HG03108 (cell line): ENCODE measurements at regions not wholly inside any gene's neighbourhood (a gene's known extent, or its start where the extent isn't known, plus 50 kb on each side); places are given as distances from the start of the nearest gene placed in this dataset.

Source experiments
- ATAC-seq: cut with Tn5 transposase; IDR thresholded peaks from one replicate; pipeline ENCODE4 v1.9.1; 2021; ENCODE audit warnings: moderate library complexity; ENCODE audit not compliant: unreplicated experiment

DNA sequence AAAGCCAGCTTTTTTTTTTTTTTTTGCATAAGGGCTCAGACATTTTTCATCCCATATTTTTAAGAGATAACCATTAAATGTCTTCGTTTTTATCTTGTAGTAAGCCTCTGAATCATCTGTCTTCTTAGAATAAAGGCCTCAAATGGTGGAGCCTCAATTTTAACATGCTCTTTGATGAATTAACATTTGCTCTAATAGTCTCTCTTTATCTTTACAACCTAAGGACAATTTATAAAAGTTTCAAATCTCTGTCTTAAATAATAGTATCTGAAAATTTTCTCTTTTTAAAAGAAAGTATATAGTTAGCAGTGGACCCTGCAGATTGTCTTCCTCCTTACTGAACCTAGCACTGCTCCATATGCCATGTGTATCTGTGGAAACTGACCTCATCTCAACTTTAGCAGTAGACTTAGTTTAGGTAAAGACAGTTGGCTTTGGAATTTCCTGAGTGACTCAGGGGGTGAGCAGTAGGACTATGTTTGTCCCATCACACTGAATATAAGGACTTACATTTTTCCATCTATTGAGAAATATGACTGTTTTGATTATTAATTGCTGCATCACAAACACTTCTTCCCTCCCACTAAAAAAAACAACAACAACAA lies 1658.0 kb downstream of the STIM2 start:
- no peak for ATAC-seq

DNA sequence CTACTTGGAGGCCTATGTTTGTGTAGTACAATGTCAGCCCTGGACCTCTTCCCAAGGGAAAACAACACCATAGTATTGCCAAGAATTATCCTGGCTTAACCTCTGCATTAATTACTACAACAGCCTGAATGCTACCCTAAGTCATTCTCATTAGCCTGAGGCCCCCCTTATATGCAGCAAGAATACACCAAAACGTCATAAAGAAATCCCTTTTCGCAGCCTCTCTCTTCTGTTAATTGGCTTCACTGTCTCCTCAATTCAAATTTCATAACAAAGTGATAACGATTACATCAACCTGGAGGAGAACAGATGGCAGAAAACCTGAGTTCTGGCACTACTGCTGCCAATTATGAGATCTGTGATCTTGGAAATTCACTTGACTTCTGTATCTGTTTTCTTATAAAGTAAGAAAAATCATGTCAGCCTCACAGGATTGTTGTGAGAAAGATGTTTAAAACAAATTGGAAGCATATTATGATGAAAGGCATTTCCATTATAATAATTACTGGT lies 1663.1 kb downstream of the STIM2 start:
- no peak for ATAC-seq

DNA sequence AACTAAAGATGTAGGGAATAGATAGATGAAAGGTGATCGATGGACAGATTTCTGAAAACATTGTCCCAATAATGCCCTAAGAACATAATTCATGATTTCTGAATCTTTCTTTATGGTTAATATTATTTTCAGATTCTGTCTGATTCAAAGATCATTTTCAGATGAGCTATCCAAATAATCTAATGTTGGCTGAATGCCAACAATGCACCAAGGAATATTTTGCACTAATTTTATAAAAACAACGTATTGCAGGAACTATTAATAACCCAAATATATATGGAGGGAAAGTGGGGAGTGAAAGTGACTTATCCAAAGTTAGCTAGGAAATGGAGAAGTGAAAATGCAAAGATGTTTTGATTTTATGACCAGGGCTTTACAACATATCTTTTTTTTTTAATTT lies 1675.5 kb downstream of the STIM2 start:
- no peak for ATAC-seq

DNA sequence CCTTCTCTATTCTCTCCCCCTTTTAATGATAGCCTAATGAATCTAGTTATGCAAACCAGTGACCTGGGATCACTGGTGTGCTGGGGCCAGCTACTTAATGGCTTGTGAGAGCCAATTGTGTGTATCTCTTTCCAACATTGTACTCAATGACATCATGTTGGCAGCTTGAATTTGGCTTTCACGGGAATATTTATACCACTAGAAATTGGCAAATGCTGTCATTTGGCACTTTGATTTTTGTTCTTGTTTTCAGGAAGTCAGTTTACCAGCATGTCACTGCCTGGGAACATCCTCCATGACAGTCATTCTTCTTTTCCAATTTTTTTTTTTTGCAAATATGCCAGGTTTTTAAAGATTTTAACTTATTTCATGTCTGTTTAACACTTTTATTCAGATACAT lies 1685.3 kb downstream of the STIM2 start:
- ATAC-seq = no peak

DNA sequence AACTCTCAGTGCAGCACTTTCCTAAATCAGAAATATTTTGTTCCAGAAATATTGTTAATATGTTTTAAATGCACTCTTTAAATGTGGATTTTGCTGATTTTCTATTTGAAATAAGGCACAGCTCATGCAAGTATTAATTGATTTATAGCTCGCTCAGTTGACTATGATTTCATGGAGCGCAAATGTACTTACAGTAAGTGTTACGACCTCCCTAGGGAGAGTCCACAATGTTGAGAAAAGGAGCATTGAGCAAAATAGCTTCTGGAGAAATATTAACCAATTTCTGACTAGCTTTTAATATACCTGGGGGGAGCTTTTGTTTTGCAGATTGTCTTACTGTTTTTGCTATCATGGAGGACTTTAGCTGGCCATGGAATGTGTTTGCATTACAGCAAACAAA lies 1687.5 kb downstream of the STIM2 start:
- ATAC-seq = no peak

DNA sequence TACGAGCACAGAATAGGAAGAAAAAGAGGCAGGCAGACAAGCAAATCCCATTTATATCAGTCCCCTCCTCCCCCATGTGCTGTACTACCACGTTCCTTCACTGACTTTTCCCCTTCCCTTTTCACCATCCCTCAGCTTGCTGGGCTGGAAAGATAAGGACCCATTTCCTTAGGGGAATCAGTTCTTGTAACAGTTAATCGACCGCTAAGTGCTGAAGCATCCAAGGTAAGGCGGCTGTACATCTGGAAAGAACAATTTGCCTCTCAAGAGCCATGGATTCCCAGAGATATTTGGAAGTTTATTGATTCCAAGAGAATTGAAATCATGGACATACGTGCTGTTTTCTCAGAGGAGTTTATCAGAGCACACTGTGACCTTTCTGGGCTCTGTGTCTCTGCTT lies 1688.0 kb downstream of the STIM2 start:
- no peak for ATAC-seq

DNA sequence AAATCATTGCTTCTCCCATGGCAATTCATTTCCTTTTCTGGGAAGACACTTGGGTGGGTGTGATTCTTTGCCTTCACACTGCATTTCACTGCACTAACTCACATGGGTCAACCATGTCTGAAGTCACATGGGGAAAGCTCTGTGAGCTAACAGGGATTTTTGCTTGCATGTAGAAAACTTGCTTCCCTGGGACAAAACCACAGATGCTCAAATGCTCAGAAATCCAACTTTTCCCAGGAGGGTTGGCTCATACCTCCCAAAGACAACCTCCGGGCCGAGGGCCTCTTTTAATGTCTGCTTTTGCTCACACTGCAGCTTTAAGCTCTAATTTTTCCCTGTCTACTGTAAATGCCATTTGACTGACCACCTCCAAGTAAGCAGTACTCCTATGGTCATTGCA lies 1695.2 kb downstream of the STIM2 start:
- no peak for ATAC-seq

DNA sequence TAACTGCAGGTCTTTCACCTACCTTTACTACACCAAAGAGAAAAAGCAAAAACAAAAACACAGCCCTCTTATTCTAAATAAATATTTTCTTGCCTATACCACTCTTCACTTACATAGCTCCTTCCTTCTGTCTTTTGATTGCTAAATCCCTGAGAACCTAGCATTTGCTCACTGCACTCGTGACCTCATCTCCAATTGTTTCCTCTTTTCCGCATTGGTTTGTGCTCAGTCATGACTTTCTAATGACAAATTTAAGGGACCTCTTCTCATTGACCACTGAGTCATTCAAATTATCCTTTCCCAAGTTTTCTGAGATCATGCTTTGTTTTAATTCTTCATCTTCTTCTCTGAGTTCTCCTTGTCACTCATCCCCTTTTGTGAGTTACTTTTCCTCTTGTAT lies 1697.1 kb downstream of the STIM2 start:
- no peak for ATAC-seq

DNA sequence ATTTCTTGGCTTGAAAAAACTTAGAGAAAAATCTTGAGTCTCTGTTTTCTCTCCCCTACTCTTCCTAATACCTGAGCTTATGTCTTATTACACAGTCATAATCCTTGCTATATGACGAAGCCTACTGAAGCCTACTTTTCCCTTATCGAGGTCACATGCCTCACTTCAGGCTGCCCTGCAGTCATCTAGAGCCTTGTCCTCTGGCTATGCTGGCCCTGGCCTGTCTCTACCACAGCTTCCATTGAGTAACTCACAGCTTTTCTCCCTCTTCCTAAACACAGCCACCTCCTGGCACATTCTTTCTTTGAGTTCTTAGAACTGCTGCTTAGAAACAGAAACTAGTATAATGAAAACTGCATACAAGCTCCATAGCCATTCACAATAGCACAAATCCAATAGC lies 1698.3 kb downstream of the STIM2 start:
- no peak for ATAC-seq

DNA sequence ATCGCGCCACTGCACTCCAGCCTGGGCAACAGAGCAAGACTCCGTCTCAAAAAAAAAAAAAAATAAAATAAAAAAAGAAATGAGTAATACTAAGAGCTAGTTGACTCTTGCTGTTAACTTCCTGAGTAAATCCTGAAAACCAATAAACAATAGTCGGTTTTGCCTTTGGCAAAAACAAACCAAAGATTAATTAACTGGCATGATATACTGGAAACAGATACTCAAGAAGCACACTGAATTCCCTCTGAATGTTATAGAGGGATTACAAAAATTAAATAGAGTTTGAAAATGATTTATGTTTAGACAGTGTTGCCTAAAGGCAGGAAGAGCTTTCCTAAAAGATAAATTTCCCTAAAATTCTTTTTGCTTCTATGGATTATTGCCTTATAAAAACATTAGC lies 1702.3 kb downstream of the STIM2 start:
- ATAC-seq = no peak

DNA sequence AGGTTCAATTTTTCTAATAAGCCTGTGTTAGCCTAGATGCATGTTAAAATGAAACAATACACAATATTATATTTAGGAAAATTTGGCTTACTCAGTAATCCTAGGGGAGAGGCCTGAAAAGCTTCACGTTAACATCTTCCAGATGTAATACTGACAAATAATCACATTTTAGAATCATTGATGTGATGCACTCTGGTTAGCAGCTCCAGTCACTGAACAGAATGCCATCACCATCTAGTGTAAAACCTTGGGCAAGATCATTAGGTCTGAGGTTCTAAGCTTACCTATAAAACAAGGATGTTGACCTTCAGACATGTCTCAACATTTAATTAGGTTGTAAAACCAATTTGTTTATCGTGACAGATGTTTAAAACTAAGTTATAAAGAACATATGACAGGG lies 1704.8 kb downstream of the STIM2 start:
- ATAC-seq = no peak

DNA sequence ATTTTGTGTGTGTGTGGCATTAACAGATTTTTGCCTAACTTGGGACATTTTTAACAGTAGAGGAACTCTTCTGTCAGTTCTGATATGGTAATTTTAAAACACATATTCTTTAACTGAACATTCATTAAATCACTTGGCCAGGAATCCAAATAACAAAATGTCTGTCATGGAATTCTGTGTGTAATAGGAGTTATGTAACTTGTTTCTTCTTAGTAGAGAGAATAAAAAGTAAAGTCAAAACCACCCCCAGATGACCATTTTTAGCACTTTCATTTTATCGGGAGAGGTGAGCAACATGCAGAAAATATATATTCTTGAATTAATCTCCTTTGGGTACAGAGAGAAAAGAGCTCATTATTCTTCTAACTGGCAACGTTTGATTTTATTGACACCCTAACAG lies 1740.3 kb downstream of the STIM2 start:
- no peak for ATAC-seq

DNA sequence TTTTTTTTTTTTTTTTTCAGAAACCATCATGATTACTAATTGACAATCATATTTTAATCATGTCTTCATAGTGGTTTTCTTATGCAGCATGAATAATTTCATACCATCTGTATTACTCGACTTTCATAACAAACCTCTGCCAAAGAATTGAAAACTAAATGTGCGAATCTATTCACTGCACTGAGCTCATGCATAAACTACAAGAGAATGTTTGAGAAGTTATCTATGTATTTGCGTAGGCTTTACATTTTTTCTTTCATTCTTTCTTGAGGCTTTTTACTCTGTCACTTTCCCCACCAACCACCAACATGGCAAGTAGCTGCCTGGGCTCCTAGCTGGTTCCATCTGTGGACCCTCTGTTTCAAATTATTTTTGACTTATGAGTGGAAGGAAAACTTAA lies 1761.0 kb downstream of the STIM2 start:
- no peak for ATAC-seq

DNA sequence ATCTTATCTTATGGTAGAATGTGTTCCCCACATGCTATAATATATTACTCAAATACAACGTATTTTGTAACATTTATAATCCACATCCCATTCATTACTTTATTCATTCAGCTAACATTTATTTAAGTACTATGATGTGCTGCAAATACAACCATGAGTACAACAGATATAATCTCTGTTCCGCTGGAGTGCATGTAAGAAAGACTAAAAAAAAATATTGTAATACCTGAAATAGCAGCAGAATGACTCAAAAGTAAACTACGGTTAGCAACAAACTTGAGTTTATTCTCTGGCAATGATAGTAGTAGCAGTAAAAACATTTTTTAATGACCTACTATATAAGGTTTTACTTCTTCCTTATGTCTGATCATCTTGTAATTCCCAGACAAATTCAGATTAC lies 1776.3 kb downstream of the STIM2 start:
- ATAC-seq = no peak

DNA sequence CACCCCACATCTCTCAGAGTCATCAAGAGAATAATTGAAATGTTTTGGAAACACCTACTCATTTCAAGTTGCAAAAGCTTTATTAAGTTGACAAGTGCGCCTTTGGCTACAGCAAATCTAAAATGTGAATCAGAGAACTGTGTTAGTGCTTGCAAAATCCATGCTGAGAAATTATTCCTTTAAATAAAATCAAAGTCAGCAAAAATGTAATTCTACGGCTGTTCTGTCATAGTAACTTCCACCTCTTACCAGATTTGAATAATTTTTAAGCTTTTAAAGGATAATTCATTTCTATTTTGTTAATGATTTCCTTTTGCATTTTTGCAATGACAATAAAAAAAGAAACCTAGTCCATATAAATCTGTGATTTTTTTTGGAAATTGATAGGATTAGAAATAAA lies 1779.1 kb downstream of the STIM2 start:
- ATAC-seq = no peak

DNA sequence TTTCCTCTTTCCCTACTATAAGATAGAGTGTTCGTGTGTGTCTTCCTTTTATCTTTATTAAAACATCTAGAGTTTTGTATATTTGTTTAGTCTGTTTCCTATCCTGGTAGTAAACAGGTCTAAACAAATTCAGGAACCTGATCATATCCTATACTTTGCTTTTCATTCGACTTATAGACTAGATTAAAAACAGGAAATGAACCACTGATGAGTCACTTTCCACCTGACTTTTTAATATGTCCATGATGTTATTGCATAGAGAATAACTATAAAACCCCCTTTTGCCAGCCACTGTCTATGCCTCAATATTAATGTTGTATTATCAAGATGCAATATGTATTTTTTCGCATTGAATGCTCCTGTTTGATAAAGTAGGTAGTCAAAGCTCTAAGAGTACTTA lies 1794.0 kb downstream of the STIM2 start:
- no peak for ATAC-seq

DNA sequence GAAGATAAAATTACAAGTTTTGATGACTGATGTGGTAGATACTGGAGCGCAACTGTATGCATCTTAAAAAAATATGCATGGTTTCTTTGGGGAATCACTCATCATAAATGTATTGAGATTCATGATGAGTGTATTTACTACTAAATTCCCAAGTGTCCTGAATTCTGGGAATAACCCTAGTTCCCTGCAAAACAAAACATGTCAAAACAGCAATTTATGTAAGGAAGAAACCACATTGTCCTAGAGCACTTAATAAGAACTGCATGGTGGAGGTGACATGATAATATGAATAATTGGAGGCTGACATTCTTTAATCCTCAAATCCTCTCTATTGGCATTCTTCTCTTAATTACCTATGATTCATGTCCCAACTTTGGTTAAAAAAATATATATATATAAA lies 1804.7 kb downstream of the STIM2 start:
- ATAC-seq = no peak

DNA sequence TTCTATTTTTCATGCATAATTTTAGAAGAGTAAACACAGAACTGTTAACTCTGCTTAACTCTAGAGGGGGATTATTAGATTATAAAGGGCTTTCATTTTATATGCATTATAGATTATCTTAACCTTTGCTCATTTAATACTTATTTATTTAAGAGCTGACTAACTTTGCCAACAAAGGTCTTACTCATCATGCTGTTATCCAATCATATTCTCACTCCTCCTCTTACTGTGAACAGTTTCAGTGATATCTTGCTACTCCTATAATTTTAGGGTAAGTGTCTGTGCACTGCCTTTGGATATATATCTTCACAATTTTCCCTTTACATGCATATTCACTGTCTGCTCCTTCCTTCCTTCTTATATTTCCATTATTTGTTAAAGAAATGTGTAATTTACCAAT lies 1814.9 kb downstream of the STIM2 start:
- ATAC-seq = no peak

DNA sequence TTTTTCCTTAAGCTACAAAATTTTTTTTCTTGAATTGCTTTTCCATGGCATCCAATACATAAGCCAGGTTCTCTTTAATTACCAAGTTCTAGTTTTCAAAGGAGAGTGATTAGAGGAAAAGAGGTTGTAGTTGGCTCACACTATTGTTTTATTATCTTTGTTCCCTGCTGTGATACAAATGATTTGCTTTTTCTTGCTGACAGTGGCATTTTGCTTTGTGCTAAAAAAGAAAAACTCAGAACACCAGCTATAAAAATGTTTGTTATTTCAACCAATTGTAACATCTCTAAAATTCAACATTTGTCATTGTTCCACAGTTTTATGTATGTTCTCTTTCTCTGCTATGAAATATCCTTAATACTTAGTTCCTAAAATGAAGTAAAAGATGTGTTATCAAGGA lies 1817.2 kb downstream of the STIM2 start:
- ATAC-seq = no peak

DNA sequence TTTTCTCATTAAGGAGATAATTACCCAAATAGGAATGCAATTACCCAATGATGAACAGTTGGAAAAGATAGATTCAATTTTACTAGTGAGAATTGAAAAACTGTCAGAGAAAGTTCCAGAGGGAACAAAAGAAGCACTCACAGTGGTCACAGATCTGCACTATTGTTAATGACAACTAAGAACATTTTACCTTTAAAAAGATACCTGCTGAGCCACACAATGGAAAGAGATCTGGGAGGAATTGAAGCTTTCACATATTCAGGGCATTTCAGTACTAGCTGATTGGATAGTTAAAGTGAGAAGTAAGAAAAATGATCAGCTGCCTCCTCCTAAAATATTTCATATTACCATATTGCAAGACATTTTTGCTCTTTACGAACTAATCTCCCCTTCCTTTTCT lies 1822.2 kb downstream of the STIM2 start:
- no peak for ATAC-seq

DNA sequence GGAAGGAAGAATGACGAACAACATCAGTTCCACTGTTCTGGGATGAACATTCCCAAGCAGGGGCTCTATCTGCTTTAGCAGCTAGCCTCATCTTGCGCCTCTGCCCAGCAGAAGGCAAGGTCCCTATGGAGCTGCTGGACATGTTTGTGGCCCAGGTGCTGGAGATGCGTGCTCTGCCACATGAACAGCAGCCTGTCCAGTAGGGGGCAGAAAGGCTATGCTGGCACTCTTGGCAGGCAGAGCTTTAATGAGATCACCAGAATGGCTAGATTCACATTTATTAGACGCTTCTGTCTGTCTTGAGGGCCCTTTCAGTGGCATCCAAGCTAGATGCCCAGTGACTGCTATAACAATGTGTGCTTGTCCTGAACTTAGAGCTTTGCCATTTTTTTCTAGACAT lies 1826.0 kb downstream of the STIM2 start:
- no peak for ATAC-seq

DNA sequence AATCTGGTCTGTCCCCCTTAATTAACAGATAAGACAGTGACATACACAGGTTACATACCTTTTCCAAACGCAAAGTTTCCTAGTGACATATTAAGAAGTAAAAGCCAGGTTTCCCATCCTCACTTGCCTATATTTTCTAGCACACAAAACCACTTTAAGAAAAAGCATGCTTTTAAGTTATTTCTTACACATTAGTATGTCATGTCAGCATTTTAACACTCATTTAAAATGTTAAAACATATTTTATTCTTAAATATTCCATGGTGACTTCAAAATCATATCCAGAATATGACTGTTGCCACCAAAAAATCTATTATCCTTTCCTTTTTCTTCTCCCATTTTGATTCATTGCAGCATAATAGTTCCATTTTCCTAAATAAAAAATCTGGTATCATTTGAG lies 1830.2 kb downstream of the STIM2 start:
- ATAC-seq = no peak

DNA sequence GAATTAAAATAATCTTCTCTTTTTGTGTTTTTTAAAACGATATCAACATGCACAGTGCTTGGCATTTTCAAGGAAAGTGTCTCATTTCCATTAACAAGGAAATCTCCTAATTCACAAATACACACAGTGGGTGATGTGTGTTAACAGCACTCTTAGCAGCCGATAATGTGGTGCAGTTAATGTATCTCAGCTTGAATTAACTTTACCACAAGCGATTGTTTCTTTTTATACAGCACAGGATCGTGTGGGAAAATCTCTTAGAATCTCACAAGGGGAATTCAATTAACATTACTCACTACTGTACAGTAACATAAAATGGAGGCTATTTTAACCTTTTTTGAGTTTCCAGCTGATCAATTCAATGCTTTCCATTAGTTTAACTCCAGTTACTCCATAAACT lies 1841.9 kb downstream of the STIM2 start:
- no peak for ATAC-seq

DNA sequence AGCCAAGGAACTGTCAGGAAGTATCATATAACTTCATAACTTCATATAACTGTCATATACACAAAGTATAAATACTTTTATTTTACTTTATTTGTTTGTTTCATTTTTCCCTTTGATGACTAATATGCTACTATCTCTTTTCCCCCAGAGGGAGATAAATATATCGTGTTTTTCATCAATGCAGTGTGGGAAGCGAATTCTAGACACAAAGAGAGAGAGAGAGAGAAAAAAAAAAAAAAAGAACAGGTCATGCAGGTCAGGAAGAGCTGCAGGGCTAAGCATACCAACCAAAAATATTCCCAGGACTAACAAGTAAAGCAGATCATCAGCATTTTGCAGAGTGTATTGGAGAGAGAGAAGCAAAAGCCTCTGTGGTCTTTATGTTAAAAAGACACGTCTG lies 1849.2 kb downstream of the STIM2 start:
- ATAC-seq = no peak
